ENCODE measurements at regions not wholly inside any gene's neighbourhood (a gene's known extent, or its start where the extent isn't known, plus 50 kb on each side); places are given as distances from the start of the nearest gene placed in this dataset.
"Not testable (repeated sequence)": the region's sequence is repeated elsewhere in the genome, so short reads cannot be mapped to it uniquely, and the experiment has no call there.

GRCh38 chr12:90831712-90832111 lies 123.3 kb downstream of the CCER1 start:
- no peak for DNase-seq (ENCODE audit: low read depth in 1 of 2, low spot score in 1 of 2)

DNA sequence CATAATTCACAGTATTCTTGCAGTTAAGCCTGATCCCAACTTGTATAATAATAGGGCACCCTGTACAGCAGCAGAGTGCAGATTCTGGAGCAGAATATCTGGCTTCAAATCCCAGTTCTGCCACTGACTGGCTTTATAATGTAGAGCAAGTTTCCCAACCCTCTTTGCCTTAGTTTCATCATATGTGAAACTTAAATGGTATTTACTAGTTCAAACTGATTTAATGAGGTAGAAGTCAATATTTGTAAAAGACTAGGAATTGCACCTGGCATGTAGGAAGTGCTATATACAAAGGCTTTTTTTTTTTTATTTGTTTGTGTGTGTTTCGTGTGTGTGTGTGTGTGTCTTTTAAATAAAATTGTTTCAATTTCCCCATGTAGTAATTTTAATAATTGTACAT lies 125.9 kb downstream of the CCER1 start:
- DNase-seq (ENCODE audit: low read depth in 1 of 2, low spot score in 1 of 2): no peak

DNA sequence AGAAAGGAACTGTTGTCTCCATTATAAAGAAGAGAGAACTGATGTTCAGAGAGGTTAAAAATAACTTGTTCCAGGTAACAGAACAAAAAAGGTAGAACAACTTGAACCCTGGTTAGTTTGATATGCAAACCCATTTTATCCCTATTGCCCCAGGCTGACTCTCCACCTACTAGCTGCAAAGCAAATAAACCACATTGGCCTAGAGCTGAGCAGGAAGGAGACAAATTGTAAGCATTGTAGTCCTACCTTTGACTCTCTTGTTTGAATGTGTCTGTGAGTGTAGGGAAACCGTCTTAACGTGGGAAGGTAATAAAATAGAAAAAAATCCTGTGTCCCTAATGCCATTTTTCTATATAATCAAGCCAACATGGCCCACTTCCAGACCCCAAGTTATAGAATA lies 126.4 kb downstream of the CCER1 start:
- no peak for DNase-seq (ENCODE audit: low read depth in 1 of 2, low spot score in 1 of 2)

GRCh38 chr12:90827567-90827966 lies 127.4 kb downstream of the CCER1 start:
- no peak for DNase-seq (ENCODE audit: low read depth in 1 of 2, low spot score in 1 of 2)

GRCh38 chr12:90826036-90826435 lies 128.9 kb downstream of the CCER1 start:
- DNase-seq (ENCODE audit: low read depth in 1 of 2, low spot score in 1 of 2): no peak

DNA sequence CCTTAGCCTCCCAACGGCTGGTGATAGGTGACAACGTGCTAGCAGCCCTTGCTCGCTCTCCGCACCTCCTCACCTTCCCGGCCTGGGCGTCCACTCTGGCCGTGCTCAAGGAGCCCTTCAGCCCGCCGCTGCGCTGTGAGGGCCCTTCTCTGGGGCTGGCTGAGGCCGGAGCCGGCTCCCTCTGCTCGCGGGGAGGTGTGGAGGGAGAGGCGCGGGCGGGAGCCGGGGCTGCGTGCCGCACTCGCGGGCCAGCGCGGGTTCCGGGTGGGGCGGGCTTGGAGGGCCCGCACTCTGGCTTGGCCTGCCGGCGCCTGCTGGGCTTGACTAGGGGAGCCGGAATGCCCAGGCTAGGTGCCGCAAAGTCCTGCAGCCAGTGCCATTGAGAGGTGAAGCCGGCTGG lies 131.1 kb downstream of the CCER1 start:
- no peak for DNase-seq (ENCODE audit: low read depth in 1 of 2, low spot score in 1 of 2)

GRCh38 chr12:90819709-90820108 lies 135.3 kb downstream of the CCER1 start:
- no peak for DNase-seq (ENCODE audit: low read depth in 1 of 2, low spot score in 1 of 2)

GRCh38 chr12:90816353-90817089 lies 138.5 kb downstream of the CCER1 start:
- no peak for DNase-seq (ENCODE audit: low read depth in 1 of 2, low spot score in 1 of 2)

GRCh38 chr12:90809940-90810339 lies 145.0 kb downstream of the CCER1 start:
- DNase-seq (ENCODE audit: low read depth in 1 of 2, low spot score in 1 of 2): no peak

GRCh38 chr12:90808568-90808967 lies 146.4 kb downstream of the CCER1 start:
- DNase-seq (ENCODE audit: low read depth in 1 of 2, low spot score in 1 of 2): no peak

DNA sequence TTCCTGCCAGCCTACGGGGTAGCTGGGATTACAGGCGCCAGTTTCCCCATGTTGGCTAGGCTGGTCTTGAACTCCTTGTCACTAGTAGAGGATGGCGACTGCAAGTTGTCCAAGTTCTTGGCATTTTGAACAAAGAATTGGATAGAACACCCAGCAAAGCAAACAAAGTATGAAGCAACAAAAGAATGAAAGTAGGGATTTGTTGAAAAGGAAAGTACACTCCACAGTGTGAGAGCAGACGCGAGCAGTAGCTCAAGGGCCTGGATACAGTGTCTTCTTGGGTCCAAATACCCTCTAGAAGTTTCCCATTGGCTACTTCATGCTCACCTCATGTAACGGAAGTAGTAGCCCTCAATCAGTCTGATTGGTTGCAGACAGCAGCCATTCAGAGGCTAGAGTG lies 152.2 kb downstream of the CCER1 start:
- DNase-seq (ENCODE audit: low read depth in 1 of 2, low spot score in 1 of 2): no peak

- no peak for DNase-seq (ENCODE audit: low read depth in 1 of 2, low spot score in 1 of 2)
Observed at GRCh38 chr12:90801776-90802175, 153.2 kb downstream of the CCER1 start.

DNA sequence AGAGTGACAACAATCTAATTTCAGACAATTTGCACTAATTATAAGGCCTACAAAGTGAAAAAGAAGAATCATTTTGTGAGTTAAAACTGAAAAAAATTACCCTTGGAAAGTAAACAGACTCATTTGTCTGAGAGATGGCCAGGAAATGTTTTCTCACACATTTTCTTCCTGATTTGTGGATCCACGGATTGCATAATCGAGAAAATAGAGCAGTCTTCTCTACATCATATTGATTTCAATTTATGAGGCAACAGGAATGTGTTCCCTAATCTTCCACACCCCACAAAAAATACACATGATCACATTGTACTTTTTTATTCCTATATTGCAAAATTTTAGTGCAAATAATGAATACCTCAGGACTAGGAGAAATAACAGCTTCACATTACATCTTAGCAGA lies 160.8 kb downstream of the CCER1 start:
- no peak for DNase-seq (ENCODE audit: low read depth in 1 of 2, low spot score in 1 of 2)

DNA sequence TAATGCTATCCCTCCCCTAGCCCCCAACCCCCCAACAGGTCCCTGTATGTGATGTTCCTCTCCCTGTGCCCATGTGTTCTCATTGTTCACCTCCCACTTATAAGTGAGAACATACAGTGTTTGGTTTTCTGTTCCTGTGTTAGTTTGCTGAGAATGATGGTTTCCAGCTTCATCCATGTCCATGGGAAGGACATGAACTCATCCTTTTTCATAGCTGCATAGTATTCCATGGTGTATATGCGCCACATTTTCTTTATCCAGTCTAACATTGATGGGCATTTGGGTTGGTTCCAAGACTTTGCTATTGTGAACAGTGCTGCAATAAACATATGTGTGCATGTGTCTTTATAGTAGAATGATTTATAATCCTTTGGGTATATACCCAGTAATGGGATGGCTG lies 162.3 kb downstream of the CCER1 start:
- DNase-seq (ENCODE audit: low read depth in 1 of 2, low spot score in 1 of 2): not testable (repeated sequence)

- no peak for DNase-seq (ENCODE audit: low read depth in 1 of 2, low spot score in 1 of 2)
Observed at GRCh38 chr12:90791445-90791844, 163.5 kb downstream of the CCER1 start.

GRCh38 chr12:90790747-90791146 lies 164.2 kb downstream of the CCER1 start:
- no peak for DNase-seq (ENCODE audit: low read depth in 1 of 2, low spot score in 1 of 2)

- DNase-seq (ENCODE audit: low read depth in 1 of 2, low spot score in 1 of 2): no peak
Observed at GRCh38 chr12:90773491-90773890, 181.5 kb downstream of the CCER1 start.

- DNase-seq (ENCODE audit: low read depth in 1 of 2, low spot score in 1 of 2): no peak
Observed at GRCh38 chr12:90770861-90771260, 184.1 kb downstream of the CCER1 start.

- no peak for DNase-seq (ENCODE audit: low read depth in 1 of 2, low spot score in 1 of 2)
Observed at GRCh38 chr12:90757957-90758356, 197.0 kb downstream of the CCER1 start.

- no peak for DNase-seq (ENCODE audit: low read depth in 1 of 2, low spot score in 1 of 2)
Observed at GRCh38 chr12:90745211-90745610, 209.8 kb downstream of the CCER1 start.

DNA sequence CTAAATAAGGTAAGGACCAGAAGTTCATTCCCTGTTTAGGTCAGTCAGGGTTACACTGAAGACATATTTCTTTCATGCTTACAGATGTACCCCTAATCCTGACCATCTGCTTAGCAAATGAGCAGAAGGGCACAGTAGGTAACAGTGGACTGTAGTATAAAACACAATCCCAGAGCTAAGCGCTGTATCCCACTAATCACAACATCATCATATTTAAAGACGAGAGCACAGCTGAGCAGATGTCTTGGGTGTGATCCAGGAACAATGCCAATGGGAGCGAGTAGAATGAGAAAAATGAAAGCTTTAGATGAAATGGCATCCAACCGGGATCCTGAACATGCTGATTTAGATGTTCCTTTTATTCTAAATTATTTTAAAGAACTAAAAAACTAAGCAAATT lies 213.4 kb downstream of the CCER1 start:
- DNase-seq (ENCODE audit: low read depth in 1 of 2, low spot score in 1 of 2): no peak

GRCh38 chr12:90729736-90730135 lies 225.2 kb downstream of the CCER1 start:
- DNase-seq (ENCODE audit: low read depth in 1 of 2, low spot score in 1 of 2): no peak

DNA sequence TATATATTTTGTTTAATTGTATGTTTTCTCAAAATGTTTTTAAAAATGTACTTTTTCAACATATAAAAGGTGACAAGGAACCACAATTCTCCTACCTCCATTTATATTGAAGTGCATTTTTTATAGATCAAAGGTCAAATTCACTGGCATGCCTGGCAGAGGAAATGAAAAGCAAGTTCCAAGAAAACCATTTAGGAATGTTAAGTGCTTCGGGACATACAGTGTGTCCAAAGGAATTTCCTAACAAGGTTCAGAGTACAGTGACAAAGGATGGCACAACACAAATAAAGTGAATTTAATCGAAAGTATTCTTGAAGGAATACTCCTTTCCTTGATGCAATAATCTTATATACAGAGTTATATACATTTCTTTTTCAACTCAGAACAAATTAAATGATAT lies 242.3 kb downstream of the CCER1 start:
- no peak for DNase-seq (ENCODE audit: low read depth in 1 of 2, low spot score in 1 of 2)

All from activated CD4-positive, alpha-beta T cell treated with anti-CD3 and anti-CD28 coated beads, Interleukin-2, amount 50 U/mL, for 24 hours (primary cell).